ENCODE measurements at regions not wholly inside any gene's neighbourhood (a gene's known extent, or its start where the extent isn't known, plus 50 kb on each side); places are given as distances from the start of the nearest gene placed in this dataset.

DNA sequence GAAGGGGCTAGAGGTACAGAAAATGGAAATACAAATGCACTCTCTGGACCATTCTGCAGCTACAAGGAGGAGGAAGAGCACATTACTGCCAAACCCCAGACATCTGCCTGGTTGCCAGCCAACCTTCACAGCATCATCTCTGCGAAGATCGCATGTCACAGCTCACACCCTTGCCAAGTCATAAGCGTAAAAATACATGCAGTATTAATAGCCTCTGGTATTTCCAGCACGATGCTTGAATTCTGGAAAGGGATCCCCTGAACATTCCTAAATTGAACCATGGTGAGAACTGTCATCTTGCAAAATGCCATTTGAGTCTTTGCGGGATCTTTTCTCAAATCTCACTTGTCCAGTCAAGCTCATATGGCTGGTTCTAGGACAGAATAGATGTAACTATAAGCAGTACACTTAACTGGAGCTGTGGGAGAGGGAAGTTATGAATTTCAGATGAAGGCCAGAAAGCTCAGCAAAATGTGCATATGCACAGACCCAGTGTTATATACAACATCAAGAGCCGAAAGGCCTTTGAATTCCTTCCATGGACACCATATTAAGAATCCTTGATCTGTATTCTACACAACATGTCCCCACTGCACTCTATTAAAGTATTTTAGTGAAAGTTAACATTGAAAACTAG lies 211.6 kb downstream of the DUSP6 start:
- TF ChIP-seq, protein P1, sequence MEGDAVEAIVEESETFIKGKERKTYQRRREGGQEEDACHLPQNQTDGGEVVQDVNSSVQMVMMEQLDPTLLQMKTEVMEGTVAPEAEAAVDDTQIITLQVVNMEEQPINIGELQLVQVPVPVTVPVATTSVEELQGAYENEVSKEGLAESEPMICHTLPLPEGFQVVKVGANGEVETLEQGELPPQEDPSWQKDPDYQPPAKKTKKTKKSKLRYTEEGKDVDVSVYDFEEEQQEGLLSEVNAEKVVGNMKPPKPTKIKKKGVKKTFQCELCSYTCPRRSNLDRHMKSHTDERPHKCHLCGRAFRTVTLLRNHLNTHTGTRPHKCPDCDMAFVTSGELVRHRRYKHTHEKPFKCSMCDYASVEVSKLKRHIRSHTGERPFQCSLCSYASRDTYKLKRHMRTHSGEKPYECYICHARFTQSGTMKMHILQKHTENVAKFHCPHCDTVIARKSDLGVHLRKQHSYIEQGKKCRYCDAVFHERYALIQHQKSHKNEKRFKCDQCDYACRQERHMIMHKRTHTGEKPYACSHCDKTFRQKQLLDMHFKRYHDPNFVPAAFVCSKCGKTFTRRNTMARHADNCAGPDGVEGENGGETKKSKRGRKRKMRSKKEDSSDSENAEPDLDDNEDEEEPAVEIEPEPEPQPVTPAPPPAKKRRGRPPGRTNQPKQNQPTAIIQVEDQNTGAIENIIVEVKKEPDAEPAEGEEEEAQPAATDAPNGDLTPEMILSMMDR (IDR thresholded peaks at IDR 0.05): no peak
- TF ChIP-seq POLR2A (IDR thresholded peaks at IDR 0.05): no peak

All from ovary (tissue), 3 donors.